ENCODE measurements at regions not wholly inside any gene's neighbourhood (a gene's known extent, or its start where the extent isn't known, plus 50 kb on each side); places are given as distances from the start of the nearest gene placed in this dataset.

DNA sequence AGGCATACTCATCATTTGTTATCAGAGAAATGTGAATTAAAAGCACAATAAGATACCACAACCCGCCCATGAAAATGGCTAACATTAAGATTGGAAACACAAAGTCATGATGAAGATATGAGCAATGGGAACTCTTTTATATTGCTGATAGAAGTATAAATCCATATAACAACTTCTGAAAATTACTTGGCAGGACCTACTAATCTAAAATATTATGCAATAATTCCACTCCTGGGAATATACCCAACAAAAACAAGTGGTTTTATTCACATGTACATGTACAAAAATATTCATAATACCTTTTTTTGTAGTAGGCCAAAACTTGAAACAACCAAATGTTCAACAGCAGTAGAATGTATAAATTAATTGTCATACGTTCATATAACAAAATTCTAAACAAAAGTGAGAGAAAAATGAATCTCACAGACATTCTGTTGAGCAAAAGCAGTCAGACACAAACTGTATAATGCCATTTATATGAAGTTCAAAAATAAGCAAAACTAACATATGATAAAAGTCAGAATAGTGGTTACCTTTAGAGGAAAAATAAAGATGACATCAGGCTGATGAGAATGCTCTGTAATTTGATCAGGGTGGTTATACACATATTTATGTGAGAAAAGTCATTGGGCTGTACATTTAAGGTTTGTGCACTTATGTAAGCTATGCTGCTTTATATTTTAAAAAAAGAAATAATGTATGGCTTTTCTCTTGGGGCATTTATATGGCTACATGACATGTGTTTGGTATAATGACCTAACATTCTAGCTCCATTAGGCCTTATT is 309.2 kb upstream of the KITLG start:
- Histone ChIP-seq H3K4me1 (ENCODE audit: control insufficient read depth in 1 of 2, low read depth in 2 of 2) (no peaks in the 10 kb centered on the region), H3K9me3 (no peaks in the 10 kb centered on the region)

DNA sequence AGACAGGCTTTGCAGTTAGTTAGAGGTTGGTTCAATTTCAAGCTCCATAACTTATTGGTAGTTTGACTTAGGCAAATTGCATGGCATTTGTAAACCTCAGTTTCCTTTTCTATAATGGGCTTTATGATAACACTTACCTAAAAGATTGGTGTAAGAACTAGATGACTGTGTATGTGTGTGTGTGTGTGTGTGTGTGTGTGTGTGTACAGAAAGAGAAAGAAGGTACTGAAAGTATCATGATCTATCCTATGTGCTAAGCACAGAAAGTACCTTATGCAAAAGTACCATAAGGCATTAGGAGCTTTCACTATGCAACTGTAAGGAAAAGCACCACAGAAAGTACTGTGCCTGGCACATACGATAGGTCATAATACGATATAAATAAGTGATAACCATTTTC is 304.3 kb upstream of the KITLG start:
- no peak overlapping the region for H3K27ac ChIP-seq
- ATAC-seq (ENCODE audit: insufficient number of reproducible peaks, low FRiP score, low read depth) = no peak
- TF ChIP-seq, protein P1, sequence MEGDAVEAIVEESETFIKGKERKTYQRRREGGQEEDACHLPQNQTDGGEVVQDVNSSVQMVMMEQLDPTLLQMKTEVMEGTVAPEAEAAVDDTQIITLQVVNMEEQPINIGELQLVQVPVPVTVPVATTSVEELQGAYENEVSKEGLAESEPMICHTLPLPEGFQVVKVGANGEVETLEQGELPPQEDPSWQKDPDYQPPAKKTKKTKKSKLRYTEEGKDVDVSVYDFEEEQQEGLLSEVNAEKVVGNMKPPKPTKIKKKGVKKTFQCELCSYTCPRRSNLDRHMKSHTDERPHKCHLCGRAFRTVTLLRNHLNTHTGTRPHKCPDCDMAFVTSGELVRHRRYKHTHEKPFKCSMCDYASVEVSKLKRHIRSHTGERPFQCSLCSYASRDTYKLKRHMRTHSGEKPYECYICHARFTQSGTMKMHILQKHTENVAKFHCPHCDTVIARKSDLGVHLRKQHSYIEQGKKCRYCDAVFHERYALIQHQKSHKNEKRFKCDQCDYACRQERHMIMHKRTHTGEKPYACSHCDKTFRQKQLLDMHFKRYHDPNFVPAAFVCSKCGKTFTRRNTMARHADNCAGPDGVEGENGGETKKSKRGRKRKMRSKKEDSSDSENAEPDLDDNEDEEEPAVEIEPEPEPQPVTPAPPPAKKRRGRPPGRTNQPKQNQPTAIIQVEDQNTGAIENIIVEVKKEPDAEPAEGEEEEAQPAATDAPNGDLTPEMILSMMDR (IDR thresholded peaks at IDR 0.05) = no peak
- DNase-seq (ENCODE audit: low spot score) = no peak
- no peaks in the 10 kb centered on the region for H3K4me1 ChIP-seq (ENCODE audit: control insufficient read depth in 1 of 2, low read depth in 2 of 2)
- no peaks in the 10 kb centered on the region for H3K9me3 ChIP-seq
- H3K36me3 ChIP-seq = no peaks in the 10 kb centered on the region
- H3K4me3 ChIP-seq = no peak overlapping the region
- no peaks in the 10 kb centered on the region for H3K27me3 ChIP-seq (replicated peaks; ENCODE audit: insufficient read depth)

More for the DNA sequence above, 309.2 kb upstream of the KITLG start:
- Histone ChIP-seq H3K27ac (no peak overlapping the region), H3K36me3 (no peaks in the 10 kb centered on the region), H3K4me3 (no peak overlapping the region), H3K27me3 (replicated peaks; ENCODE audit: insufficient read depth) (no peaks in the 10 kb centered on the region)
- ATAC-seq (ENCODE audit: insufficient number of reproducible peaks, low FRiP score, low read depth) (no peak), DNase-seq (ENCODE audit: low spot score) (no peak)
- TF ChIP-seq, protein P1 (IDR thresholded peaks at IDR 0.05) = no peak

DNA sequence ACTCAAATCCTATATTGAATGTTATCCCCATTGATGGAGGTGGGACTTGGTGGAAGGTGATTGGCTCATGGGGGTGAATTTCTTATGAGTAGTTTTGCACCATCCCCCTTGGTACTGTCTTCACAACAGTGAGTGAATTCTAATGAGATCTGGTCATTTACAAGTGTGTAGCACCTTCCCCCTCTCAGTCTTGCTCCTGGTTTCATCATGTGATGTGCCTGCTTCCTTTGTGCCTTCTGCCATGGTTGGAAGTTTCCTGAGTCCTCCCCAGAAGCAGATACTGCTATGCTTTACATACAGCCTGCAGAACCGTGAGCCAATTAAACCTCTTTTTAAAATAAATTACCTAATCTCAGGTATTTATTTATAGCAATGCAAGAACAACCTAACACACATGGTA is 302.4 kb upstream of the KITLG start:
- no peaks in the 10 kb centered on the region for H3K4me1 ChIP-seq (ENCODE audit: control insufficient read depth in 1 of 2, low read depth in 2 of 2)
- no peak for ATAC-seq (ENCODE audit: insufficient number of reproducible peaks, low FRiP score, low read depth)
- no peak for DNase-seq (ENCODE audit: low spot score)

DNA sequence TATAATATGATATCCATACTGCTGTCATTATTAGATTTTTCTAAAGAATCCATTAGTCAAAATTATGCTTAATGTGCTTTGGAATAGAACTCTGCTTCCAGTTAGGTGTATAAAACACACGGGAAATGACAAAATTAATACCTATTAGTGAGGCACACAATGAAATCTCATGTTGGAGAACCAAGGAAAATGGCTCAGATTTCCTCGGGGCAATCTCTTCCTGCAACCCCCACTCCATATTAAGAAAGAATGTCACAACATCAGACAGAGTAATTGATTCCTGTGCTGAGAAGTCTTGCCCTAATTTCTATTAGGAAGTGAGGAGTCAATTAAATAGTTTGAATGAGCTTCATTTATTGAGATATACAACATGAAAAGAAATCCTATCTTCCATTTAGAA is 299.8 kb upstream of the KITLG start:
- Histone ChIP-seq H3K27me3 (replicated peaks; ENCODE audit: insufficient read depth) (no peaks in the 10 kb centered on the region), H3K27ac (no peak overlapping the region), H3K4me3 (no peak overlapping the region), H3K9me3 (no peaks in the 10 kb centered on the region), H3K36me3 (no peaks in the 10 kb centered on the region), H3K4me1 (ENCODE audit: control insufficient read depth in 1 of 2, low read depth in 2 of 2) (no peaks in the 10 kb centered on the region)
- TF ChIP-seq, protein P1 (IDR thresholded peaks at IDR 0.05) = no peak
- ATAC-seq (ENCODE audit: insufficient number of reproducible peaks, low FRiP score, low read depth) = no peak
- no peak for DNase-seq (ENCODE audit: low spot score)

More for the DNA sequence above, 302.4 kb upstream of the KITLG start:
- Histone ChIP-seq H3K4me3 (no peak overlapping the region), H3K27ac (no peak overlapping the region), H3K9me3 (no peaks in the 10 kb centered on the region), H3K27me3 (replicated peaks; ENCODE audit: insufficient read depth) (no peaks in the 10 kb centered on the region), H3K36me3 (no peaks in the 10 kb centered on the region)
- TF ChIP-seq, protein P1 (IDR thresholded peaks at IDR 0.05) = no peak

DNA sequence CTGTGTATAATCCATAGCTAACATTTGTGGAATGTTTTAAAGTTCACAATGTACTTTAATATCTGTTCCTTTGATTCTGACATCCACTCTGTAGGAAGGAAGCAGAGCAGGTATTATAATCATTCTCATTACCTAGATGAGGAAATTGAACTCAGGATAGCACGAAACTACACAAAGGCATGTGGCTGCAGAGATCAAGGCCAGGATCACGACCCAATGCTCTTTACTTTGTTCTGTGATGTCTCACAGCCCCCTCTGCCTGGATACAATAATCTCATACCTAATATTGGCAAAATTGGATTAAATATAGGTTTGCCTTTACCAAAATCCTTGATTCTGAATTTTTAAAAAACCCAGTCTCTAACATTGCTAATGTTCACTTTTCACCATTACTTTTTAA is 298.0 kb upstream of the KITLG start:
- H3K4me1 ChIP-seq (ENCODE audit: control insufficient read depth in 1 of 2, low read depth in 2 of 2) = no peaks in the 10 kb centered on the region
- no peaks in the 10 kb centered on the region for H3K36me3 ChIP-seq
- H3K27ac ChIP-seq = no peak overlapping the region
- no peaks in the 10 kb centered on the region for H3K9me3 ChIP-seq
- DNase-seq (ENCODE audit: low spot score) = no peak
- TF ChIP-seq, protein P1 (IDR thresholded peaks at IDR 0.05) = no peak
- no peak for ATAC-seq (ENCODE audit: insufficient number of reproducible peaks, low FRiP score, low read depth)
- no peaks in the 10 kb centered on the region for H3K27me3 ChIP-seq (replicated peaks; ENCODE audit: insufficient read depth)
- no peak overlapping the region for H3K4me3 ChIP-seq

Measured in thoracic aorta (tissue), 2 donors.